ENCODE measurements at regions not wholly inside any gene's neighbourhood (a gene's known extent, or its start where the extent isn't known, plus 50 kb on each side); places are given as distances from the start of the nearest gene placed in this dataset.

DNA sequence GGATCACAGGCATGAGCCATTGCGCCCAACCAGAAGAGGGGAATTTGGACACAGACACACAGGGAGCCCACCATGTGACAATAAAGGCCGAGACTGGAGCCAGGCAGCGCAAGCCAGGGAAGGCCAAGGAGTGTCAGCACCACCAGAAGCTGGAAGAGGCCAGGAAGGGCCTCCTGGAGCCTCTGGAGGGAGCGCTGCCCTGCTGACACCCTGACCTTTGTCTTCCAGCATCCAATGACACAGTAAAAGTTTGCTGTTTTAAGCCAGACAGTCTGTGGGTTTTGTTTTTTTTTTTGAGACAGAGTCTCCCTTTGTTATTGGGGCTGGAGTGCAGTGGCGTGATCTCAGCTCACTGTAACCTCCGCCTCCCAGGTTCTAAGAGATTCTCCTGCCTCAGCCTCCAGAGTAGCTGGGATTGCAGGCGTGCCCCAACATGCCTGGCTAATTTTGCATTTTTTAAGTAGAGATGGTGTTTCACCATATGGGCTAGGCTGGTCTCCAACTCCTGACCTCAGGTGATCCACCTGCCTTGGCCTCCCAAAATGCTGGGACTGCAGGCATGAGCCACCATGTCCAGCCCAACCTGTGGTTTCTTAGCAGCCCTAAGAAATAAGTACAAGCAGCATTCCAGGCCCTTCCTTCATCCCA, 215.8 kb downstream of the CTTN start:
- DNase-seq = no peak

DNA sequence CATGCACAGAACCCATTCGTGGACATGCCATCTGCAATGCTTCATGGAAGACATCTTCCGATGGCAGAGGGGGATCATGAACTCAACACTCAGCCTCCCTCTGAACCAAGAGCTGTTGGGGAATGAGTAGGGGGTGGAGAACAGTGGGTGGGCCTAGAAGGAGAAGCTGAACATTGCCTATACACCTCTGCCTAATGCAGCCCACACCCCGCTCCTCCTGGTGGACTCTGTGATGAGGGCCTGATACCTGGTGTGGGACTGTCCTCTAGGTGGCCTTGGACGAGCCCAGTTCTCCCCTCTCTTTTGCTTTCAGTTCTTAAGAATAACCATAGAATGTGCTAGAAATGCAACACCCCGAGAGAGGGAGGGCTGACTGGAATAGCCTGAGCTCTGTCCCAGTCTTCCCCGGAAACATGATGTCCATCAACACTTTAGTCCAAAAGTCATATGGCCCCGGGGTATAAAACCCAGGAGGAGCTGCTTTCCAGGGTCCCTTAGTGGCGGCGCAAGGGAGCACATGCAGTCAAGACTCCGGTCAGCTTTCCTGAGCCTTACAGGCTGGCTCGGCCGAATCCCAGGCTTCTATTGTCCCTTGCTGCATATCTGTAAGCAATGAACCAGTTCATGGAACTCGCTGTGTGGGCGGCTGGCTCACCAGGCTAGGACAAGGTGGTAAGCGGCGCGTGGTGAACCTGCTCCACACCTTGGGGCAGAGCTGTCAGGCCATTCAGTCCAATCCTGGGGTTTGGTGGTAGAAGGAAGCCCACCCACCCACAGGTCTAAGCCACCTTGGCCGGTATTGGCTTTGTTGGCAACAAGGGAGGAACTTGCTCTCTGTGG, 216.9 kb downstream of the CTTN start:
- no peak for DNase-seq

DNA sequence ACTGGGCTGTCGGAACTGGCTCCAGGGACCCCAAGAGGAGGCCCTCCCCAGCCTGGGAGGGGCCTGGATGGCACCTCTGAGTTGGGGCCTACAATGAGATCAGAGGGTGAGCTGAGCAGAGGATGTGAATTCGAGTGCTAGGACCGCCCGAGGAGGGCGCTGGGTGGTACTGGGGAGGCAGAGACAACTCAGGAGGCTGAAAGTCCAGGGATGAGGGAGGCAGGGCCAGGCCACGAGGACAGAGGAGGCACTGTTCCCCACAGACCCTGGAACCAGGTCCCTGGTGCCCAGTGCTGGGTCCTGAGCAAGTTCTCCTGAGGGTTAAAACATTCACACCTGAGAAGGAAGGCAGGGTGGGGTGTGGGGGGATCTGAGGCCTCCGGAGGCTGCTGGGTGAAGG, 218.0 kb downstream of the CTTN start:
- no peak for DNase-seq

DNA sequence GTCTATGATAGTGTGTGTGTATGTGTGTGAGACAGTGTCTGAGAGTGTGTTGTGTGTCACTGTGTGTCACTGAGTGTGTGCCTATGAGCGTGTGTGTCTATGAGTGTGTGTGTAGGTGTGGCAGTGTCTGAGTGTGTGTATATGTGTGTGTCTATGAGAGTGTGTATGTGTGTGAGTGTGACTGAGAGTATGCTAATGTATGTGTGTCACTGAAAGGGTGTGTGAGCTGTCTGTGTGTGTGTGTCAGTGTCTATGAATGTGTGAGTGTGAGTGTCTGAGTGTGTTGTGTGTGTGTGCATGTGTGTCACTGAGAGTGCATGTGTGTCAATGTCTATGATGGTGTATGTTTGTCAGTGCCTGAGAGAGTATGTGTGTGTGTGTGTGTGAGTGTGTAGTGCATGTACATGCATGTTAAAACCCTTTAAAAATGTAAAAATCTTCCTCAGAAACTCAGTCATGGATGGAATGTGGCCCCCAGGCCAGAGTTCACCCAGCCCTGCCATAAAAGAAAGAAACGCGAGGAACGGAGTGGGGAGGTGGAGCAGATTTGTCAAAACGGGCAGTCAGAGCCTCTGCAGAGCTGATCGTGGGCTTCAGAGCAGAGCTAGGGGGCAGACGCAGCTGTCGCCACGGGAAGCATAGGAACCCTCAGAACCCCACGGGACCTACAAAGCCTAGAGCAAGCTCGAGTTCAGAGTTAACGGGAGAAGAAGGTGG, 218.8 kb downstream of the CTTN start:
- DNase-seq = no peak

DNA sequence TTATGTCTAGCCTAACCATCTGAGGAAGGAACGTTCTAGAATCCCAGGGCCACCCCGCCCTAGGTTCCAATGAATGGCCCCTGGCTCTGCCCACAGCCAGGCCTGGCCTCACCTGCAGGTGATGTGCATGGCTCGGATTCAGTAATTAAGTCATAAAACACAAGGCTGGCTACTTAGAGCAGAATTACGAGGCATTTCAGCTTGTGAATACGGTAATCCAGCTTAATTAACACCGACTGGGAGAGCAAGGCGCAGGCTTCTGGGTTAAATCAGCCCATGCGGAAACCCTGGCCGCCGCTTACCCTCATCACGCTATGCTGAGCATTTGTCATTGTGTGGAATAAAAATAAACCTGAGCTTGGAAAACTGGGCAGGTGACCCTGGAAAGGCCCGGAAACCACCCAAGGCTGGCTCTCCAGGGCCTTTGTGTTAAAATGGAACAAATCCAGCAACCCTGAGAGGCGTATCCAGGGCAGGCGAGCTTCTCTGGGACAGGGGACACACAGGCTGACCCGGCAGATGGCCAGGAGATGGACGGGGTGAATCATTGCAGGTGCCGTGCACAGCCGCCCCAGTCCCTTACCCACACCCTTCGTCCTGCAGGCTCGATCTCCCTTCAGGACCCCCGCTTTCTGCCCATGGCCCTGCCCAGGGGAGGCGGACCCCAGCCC, 220.2 kb downstream of the CTTN start:
- no peak for DNase-seq

DNA sequence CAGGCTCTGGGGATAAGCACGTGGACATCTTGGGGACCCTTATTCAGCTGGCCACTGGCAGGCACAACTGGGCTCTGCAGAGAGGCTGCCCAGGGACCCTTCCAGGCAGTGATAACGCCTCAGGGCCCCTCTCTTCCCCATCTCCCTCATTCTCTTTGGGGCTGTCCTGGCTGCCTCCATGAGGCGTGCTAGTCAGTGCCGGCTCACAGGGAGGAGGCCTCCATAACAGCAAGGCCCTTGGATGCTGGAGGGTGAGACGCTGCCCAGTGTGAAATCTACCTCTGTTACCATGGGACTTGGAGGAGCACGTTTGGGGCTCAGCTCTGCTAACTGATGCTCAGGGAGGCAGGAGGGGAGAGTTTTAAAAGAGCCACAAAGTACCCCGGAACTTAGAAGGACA, 221.3 kb downstream of the CTTN start:
- DNase-seq = no peak

DNA sequence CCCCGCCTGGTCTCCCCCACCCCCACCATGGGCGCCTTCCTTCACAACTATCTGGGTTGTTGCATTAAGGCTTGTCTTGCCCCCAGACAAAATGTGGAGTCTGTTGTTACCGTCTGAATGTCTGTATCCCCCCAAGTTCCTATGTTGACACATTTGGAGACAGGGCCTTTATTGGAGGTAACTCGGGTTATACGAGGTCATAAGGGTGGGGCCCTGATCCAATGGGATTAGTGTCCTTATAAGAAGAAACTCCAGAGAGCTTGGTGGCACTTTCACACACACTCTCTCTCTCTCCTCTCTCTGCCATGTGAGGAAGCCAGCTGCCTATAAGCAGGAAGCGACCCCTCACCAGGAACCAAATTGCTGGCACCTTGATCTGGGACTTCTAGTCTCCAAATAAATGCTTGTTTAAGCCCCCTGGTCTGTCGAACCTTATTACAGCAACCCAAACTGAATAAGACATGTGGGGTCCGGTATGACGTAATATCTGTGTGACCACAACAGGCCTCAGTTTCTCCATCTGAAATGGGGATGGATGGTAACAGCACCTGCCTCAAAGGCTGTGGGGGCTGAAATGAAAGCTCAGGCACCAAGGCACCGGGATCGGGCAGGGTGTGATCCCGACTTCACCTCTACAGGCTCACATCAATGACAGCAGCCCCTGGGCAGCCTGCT, 222.3 kb downstream of the CTTN start:
- DNase-seq = no peak

DNA sequence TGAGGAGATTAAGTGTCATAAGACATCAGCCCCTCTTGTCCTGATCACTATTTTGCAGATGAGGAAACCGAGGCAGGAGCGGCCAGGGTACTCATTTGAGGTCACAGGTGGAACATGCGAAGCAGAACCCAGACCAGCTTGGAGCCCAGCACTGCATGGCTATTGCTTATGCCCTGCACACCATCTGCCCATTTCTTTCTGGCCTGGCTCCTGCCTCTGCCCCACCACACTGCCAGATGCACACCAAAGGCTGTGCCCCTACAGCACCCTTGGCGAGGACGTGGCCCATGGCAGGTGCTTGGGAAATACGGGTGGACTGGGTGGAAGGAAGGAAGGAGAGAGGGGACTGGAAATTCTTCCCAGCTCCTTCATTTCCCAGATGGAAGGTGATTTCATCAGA, 222.9 kb downstream of the CTTN start:
- no peak for DNase-seq

DNA sequence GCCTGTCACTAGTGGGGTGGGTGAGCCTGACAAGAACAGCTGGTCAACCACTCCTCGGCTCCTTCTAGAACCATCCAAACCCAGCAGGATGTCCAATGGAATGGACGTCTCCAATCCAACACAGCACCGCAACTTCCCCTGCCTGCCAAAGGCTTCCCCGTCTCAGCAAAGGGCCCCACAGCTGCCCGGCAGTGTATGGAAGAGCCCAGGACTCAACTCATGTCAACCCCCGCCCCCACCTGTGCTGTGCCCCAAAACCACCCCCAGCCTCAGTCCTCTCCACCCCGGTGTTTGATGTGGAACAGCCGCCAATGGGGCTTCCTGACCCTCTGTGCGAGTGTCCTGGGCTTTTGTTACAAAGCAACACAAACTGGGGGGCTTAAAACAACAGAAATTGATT, 223.8 kb downstream of the CTTN start:
- no peak for DNase-seq

DNA sequence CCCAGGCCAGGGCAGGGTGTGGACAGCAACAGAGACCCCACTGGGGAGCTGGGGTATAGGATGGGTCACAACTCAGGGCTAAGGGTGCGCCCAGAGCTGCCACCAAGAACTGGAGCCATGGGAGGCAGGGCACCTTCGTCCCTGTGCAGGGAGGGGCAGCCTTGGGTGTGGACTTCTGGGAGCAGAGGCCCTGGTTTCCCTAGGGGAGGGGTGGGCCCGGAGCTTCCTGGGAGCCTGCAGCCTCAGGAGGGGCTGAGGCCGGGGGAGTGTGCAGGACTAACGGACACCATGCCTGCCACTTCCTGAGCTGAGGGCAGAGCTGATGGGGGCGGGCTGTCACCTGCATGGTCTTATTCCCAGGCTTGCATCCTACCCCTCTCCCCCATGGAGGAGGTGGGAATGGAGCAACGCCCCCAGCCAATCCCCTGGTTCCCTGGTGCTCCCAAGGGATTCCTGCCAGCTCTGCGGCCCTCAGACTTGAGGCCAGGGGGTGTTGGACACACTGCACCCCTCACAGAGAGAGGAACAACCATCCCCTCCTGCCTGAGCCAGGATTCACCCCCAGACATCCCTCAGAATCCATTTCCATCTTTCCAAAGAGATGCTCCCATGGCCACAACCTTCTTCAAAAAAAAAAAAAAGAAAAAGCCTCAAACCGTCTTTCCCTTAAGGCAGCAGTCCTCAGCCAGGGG, 225.7 kb downstream of the CTTN start:
- DNase-seq = no peak

DNA sequence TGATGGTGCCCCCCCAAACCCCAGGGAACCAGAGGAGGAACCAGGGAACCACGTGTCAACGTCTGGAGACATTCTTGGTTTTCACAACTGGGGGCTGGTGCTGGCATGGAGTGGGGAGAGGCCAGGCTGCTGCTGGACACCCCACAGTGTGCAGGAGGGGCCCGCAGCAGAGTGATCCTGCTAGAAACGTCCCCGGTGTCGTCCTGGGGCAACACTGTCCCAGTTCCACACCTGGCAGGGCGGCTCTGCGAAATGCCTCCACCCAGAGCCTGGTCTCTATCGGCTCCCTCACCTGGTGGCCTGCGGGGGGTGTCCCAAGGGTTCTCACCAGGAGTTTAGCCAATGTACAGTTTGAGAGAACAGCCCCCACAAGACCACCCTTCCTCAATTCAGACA, 226.3 kb downstream of the CTTN start:
- no peak for DNase-seq

DNA sequence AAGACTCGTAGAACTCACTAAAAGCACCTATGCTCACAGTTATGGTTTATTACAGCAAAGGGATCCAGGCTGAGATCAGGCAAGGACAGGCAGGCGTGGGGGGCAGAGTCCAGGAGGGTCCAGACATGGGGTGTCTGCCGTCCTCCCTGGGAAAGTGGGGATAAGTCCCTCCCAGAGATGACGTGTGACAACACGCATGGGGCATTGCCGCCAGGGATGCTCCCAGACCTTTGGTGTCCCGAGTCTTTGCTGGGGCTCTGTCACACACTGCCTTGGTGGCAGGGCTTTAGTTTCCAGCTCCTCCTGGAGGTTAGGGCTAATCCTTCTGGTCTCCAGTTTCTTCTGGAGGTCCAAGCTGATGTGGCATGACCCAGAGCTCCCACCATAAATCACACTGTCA, 226.7 kb downstream of the CTTN start:
- no peak for DNase-seq

DNA sequence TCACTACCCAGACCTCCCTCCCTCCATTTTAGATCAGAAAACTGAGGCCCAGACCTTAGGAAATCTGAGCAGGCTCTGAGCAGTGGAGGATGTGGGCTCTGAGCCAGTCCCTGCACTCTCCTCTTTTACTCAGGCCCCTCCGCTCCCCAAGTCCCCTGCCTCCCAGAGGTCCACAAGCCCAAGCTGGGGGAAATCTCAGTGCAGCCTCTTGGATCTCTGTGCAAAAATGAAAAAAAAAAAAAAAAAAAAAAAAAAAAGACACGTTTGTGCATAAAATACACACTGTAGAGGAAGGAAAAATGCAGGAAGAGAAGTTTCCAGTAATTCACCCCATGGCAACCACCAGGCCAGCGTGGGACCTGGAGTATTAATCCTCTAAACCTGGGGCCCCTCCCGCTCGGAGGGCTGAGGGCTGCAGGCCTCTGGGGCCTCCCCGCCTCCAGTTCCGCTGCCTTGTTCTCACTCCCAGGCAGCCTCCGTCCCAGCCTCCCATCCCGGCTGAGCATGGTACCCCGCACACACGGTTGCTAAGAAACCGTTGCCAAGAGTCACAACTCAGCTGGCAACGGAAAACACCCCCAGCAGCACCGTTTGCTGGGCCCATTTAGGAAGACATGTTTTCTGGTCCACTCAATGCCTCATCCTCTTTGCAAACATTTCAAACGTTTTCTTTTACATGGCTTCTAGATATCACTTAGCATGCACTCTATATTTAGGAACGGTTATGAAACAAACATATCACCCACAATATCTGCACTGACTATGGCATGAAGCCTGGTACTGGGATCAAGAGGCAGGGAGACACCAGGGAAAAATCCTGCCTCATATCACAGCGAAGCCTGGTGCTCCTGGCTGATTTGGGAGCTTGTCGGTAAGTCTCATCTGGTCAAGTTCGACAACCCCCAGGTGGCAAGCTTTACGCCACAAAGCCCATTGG, 227.5 kb downstream of the CTTN start:
- no peak for DNase-seq

DNA sequence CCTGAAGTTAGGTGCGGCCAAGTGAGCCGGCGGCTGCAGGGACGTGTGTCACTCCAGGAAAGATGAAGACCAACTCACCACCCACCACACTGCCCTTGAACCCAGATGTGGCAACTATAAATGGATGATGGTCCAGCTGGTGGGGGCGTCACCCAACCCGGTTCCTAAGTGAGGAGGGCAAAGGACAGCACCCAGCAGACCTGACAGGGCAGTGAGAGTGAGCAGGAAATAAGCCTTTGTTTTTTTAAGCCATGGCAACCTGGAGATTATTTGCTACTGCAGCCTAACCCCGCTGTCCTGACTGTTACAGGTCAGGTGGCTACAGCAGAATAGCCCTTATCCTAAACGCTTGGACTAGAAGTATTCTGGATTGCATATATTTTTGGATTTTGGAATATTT, 228.9 kb downstream of the CTTN start:
- DNase-seq = no peak

DNA sequence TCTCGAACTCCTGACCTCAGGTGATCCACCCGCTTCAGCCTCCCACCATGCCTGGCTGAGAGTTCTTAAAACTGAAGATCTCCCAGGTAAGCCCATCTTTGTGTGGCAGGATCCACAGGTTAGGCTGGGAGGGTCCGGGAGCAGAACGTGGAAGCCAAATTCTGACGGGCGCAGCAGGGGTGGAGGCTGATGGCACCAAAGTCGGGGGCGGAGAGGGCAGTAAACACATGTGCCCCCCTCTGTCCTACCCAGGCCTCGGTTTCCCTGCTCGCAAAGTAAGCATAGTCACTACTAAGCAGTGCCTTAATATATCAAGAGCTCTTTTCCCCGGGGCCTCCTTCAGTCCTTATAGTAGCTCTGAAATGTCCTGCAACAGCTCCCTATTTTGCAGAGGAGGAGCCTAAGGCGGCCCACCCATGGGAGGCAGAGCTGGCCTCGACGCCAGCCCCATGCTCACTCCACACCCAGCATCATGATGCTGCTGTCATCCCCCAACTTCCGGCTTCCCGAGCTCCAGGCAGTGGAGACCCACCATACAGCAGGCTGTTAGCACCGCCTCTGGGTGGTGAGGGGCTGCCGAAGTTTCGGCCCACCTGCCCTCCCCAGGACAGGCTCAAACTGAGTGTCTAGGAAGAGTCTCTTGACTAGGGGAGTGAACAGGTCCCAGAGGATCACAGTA, 230.0 kb downstream of the CTTN start:
- DNase-seq = no peak

DNA sequence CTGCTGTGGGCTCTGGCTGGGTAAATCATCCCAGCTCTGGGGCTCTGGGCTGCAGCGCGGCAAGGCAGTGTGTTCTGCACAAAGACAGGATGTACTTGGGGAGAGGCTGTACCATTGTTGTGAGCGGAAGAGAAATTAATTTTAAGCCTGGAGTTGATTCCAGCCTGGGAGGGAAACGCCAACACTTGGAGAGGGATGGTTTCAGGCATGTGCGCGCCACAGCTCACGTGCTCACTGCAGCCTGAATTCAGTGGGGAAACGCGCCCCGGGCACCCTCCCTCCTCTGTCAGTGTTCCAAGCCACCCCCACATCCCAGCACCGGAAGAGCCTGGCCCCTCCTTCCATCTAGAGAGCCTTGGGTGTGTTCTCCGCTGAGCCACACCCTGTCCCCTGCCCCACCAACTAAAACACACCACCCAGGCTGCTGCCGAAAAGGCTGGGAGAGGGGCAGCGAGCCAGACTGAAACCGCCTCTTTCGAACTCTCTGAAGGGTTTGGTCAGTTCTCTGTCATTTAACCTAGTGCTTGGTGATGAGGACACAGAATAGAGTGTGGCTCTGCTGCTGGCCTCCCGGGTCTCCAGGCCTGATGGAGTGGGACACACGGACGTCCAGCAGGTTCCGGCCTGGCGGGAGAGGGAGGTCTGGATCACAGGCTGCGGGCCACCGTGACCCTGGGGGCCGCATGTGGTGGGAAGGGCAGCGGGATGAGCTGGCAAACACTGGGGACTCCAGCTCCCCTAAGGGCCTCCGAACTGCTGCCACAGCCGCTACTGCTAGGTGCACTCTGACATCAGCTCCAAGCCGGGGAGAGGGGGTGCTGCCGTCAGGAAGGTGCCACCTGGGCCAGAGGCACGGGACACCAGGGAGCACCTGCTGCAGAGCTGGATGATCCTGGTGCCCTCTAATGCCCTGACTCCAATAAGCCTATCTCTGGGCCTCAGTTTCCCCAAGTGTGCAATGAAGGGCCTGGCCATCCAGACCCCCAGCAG, 230.8 kb downstream of the CTTN start:
- no peak for DNase-seq

DNA sequence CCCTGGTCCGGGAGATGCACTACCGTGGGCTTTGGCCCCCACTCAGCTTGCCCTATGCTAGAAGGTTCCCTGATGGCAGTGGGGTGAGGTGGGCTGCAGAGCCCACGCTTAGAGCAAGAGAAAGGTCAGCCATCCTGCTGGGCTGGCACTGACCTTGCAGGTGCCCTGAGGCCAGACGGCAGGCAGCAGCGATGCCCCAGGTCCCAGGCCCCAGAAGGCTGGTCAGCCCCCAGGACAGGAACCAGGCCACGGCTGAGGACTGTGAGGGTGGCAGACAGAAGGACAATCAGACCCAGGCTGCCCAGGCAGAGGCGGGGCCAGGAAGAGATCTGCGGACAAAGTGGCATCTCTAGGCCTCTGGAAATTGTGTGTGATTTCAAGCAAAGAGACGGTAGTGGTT, 231.7 kb downstream of the CTTN start:
- DNase-seq = no peak

DNA sequence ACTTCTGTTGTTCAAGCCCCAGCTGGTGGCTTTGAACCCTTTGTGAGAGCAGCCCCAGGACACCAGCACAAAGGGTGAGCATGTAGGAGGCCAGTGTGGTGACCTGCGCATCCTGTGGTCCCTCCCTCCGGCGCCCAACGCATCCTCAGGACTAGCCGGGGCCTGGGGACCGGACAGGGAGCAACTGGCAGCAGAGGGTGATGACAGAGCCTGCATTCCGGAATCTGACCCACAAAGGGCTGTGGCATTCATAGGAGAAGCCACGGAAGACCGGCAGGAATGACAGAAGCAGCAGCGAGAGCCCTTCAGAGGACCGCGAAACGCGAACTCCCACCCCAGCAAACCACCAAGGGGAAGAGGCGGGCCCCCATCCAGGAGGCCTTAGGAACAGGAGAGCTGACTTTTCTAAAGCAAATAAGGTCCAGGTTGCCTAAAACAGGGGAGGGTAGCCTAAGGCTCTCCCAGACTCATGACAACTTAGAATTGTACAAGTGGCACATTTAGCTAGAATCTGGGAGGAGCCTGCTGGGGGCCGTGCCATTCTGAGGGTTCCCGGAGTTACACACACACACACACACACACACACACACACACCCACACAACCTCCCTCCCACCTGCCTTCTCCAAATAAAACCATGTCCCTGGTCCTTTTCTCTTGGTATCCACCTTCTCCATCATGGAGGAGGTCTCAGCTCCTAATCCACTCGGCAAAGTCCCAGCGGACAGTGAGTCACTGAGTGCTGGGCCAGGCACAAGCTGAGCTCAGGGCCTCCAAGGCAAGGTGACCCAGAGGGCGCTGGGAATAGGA, 232.7 kb downstream of the CTTN start:
- no peak for DNase-seq

All from Kasumi-1 (cell line).